Spinal cord (tissue), 9 donors: ENCODE measurements at regions not wholly inside any gene's neighbourhood (a gene's known extent, or its start where the extent isn't known, plus 50 kb on each side); places are given as distances from the start of the nearest gene placed in this dataset.
A peak's percentile ranks its signal among the peaks of the same experiment; 100 is the strongest.

ENCODE experiments used
- DNase-seq, 6 donors: peaks; one replicate each; pipeline versions ENCODE4 v3.0.0 to v3.0.0-alpha.2; 2013 to 2015; ENCODE audit warnings: low spot score in 6 of 6, low read depth in 4 of 6
- H3K27ac ChIP-seq: one replicate; pipeline ENCODE4 v1.5.1; 2013; ENCODE audit warnings: low read depth, low read length, control low read depth
- H3K27me3 ChIP-seq: one replicate; pipeline ENCODE4 v1.6.1; 2013; ENCODE audit warnings: low read length; ENCODE audit not compliant: control insufficient read depth, insufficient read depth
- H3K36me3 ChIP-seq: one replicate; pipeline ENCODE4 v1.6.1; 2013; ENCODE audit warnings: low read length; ENCODE audit not compliant: control insufficient read depth, insufficient read depth
- H3K4me1 ChIP-seq: one replicate; pipeline ENCODE4 v1.6.1; 2013; ENCODE audit warnings: low read length; ENCODE audit not compliant: control insufficient read depth, insufficient read depth
- H3K4me3 ChIP-seq: one replicate; pipeline ENCODE4 v1.5.1; 2013; ENCODE audit warnings: low read depth, low read length, control low read depth
- H3K9me3 ChIP-seq: one replicate; pipeline ENCODE4 v1.6.1; 2013; ENCODE audit warnings: low read length; ENCODE audit not compliant: control insufficient read depth, insufficient read depth
- WGBS: methylation state at CpG from one replicate; pipeline ENCODE4 v1.1.5; 2013; ENCODE audit warnings: missing lambda C conversion rate; ENCODE audit not compliant: insufficient coverage; 5-methylcytosine and 5-hydroxymethylcytosine counted together
- donor health status: healthy.

DNA sequence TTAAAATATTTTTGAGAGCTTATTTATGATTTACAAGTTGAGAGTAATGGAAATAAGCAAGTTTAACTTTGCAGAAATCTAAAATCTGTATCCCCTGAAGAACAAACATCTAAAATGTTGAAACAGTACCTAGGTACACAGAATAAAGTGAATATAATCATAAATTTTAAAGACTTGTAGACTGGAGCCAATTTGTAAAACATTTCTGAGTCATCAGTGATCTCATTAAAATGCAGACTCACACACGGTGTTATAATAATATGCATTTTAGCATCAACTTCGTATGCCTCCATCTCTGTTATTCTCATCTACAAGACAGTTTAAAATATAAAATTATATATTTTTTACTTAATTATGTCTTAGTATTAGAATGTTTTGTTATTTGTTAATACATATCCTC, 399.5 kb upstream of the GOLIM4 start:
- no peak overlapping the region for H3K4me3 ChIP-seq
- no peaks in the 10 kb centered on the region for H3K9me3 ChIP-seq
- H3K27ac ChIP-seq, result no peak overlapping the region
- no CpG with 5 or more reads among the region's 2 CpGs for WGBS
- no peaks in the 10 kb centered on the region for H3K27me3 ChIP-seq
- H3K36me3 ChIP-seq, result no peaks in the 10 kb centered on the region
- DNase-seq, result no peak
- no peaks in the 10 kb centered on the region for H3K4me1 ChIP-seq

DNA sequence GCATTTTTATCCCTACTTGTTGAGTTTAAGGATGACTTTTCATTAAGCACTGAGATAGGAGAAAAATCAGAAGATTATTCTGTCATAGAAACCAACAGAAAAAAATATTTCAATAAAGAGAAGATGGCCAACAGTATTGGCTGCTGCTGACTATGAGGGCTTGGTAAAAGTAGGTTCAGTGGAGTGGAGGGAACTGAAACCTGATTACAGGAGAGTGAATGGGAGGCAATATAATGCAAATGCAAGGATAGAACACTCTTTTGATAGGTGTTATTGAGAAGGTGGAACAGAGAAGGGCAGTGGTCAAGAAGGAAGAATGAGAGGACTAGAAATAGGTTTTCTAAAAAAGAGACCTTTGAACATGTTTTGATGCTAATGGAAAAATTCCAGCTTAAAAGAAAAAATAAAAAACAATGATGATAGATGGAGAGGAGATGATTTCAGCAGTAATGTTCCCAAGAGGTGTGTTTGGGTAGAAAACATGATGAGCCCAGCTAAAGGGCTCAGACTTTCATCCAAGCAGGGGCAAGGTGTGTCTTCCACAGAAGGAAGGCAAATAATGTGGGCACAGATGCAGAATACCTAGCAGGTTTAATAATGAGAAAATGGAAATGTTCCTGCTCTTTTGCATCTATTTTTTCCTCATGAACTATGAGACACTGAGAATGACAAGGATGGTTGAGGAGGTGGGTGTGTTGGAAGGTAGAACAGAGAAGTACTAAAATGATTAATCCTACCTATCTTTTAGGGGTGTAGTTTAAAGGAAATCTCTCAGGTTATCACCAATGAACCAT, 397.9 kb upstream of the GOLIM4 start:
- H3K36me3 ChIP-seq, result no peaks in the 10 kb centered on the region
- no peak overlapping the region for H3K4me3 ChIP-seq
- no peaks in the 10 kb centered on the region for H3K9me3 ChIP-seq
- no peaks in the 10 kb centered on the region for H3K4me1 ChIP-seq
- H3K27ac ChIP-seq, result no peak overlapping the region
- H3K27me3 ChIP-seq, result no peaks in the 10 kb centered on the region
- no peak for DNase-seq

DNA sequence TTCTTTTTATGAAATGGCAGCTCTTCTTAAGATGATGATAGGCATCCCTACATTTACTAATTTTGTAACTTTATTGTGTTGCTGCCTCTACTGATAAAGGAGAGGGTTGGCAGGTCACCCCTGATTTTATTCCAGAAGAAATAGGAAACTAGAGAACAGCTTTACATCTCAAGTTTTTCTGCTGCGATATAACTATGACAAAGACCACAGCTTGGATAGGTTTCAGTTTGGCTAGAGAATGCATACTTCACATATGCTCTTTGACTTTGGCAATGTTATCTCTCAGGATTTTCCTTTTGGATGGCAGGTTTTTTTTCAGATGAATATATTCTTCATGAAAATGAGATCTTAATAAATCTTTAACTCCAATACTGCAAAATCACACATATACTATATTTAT, 395.3 kb upstream of the GOLIM4 start:
- Histone ChIP-seq H3K36me3 (no peaks in the 10 kb centered on the region), H3K27ac (no peak overlapping the region), H3K9me3 (no peaks in the 10 kb centered on the region), H3K27me3 (no peaks in the 10 kb centered on the region), H3K4me3 (no peak overlapping the region), H3K4me1 (no peaks in the 10 kb centered on the region)
- WGBS, result no CpG with 5 or more reads among the region's 1 CpG
- DNase-seq, result peak in 1 of 6 donors; percentile 94

DNA sequence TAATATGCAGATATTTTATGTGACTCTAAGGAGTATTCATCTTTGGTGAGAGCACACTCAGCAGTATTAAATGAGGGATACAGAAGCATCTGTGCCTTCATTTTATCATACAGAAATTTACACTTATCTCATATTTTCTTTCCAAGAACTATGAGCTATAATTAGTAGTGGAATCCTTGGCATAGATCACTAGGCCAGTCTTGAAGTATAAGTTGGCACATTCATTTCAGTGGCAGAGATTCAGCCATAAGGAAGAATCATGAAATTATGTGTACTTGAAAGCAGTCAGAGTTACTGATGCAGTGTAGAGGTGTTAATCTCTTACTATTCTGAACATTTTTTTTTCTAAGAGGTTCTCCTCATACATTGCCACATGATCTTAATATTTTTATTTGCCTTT, 393.6 kb upstream of the GOLIM4 start:
- no peaks in the 10 kb centered on the region for H3K9me3 ChIP-seq
- H3K27me3 ChIP-seq, result no peaks in the 10 kb centered on the region
- H3K4me1 ChIP-seq, result no peaks in the 10 kb centered on the region
- no peak overlapping the region for H3K27ac ChIP-seq
- no peaks in the 10 kb centered on the region for H3K36me3 ChIP-seq
- DNase-seq, result peak in 1 of 6 donors; percentile 92
- H3K4me3 ChIP-seq, result no peak overlapping the region

DNA sequence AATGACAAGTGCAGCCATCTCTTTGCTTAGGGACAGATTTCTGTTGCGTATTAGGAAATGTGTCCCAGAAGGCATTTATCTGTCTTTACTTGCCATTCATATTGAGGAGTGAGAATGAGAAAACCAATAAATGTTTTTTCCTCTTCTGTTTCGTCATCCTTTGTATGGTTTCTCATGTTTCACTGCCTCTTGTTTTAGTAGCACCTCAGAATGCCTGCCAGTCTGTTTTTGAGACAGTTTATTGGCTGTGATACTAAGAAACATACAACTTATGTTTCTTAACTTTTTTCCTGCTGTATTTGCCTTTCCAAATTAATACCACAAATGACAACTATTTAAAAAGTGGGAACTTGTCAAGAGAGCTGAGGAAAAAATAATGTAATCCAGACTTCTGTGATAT, 390.2 kb upstream of the GOLIM4 start:
- peak in 1 of 6 donors; percentile 42 for DNase-seq
- no peak overlapping the region for H3K4me3 ChIP-seq
- H3K36me3 ChIP-seq, result no peaks in the 10 kb centered on the region
- no peaks in the 10 kb centered on the region for H3K4me1 ChIP-seq
- no peak overlapping the region for H3K27ac ChIP-seq
- no peaks in the 10 kb centered on the region for H3K27me3 ChIP-seq
- H3K9me3 ChIP-seq, result no peaks in the 10 kb centered on the region
- WGBS, result no CpG with 5 or more reads among the region's 2 CpGs

DNA sequence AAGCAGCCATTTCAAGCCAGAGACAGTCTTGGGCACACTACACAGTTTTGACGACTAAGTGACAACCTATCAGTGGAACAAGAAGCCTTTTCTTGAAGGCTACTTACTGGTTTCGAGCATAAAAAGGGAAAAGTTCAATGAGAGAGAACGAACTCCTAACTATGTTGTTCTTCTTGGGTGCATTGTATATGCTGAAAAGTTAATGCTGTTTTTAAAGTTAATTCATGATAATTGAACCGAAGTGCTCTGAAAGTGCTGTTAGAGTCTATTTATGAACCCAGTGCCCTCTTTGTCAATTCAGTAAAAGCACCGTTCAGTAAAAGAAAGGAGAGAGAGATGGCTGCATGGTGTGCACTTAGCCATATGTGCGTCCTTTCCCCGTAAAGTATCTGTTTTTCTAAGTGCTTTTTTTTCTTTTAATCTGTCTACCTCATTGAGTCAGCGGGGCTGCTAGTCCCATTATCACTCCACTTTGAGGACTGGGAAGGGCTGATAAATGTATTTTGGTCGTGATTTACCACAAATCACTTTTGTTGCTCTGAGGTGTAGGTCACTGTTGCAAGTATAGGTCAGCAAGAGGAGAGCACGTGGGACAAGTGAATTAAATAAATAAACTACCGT, 380.7 kb upstream of the GOLIM4 start:
- H3K4me3 ChIP-seq, result no peak overlapping the region
- DNase-seq, result no peak

DNA sequence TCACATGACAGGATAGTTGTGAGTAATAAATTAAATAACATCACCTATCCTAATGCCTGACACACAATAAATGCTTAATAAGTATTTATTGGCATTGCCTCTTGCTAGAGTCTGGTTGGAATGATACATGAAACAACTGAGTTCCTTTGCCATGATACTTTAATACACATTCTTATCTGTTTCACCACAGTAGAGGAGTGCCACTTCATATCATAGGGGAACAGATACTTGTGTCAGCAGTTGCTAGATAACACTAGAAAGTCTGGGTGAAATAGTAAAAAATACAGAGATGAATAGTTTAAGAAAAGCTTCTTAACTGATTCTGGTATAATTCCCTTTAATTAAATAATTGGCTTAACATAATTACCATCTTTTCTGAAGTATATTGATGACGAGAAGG, 380.0 kb upstream of the GOLIM4 start:
- Histone ChIP-seq H3K27ac (no peak overlapping the region), H3K36me3 (no peaks in the 10 kb centered on the region), H3K27me3 (no peaks in the 10 kb centered on the region), H3K9me3 (no peaks in the 10 kb centered on the region), H3K4me1 (peaks cover 4% of the 10 kb centered on the region), H3K4me3 (no peak overlapping the region)
- no CpG with 5 or more reads among the region's 1 CpG for WGBS
- DNase-seq, result no peak

More for the DNA sequence above, 380.7 kb upstream of the GOLIM4 start:
- Histone ChIP-seq H3K4me1 (peaks cover 4% of the 10 kb centered on the region), H3K36me3 (no peaks in the 10 kb centered on the region), H3K27ac (no peak overlapping the region), H3K9me3 (no peaks in the 10 kb centered on the region), H3K27me3 (no peaks in the 10 kb centered on the region)
- WGBS, result 26% methylated on average over 4 of the region's 11 CpGs

DNA sequence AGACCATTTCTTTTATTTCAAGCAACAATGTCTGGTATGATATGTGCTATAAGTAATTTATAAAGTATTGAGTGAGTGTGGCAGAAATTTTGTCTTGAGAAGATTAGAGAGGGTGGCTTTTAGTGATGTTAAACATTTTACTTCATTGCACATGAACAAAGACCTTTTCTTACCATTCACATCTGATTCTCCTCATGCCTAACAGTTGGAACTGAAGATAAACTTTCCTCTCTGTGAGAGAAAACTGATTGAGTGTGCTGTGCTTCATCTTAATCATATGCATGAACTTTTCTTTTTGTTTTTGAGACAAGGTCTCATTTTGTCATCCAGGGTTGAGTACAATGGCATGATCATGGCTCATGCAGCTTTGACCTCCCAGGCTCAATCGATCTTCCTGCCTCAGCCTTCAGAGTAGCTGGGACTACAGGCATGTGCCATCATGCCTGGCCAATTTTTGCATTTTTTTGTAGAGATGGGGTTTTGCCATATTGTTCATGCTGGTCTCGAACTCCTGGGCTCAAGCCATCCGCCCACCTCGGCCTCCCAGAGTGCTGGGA, 377.7 kb upstream of the GOLIM4 start:
- 18% methylated on average over 2 of the region's 4 CpGs for WGBS

DNA sequence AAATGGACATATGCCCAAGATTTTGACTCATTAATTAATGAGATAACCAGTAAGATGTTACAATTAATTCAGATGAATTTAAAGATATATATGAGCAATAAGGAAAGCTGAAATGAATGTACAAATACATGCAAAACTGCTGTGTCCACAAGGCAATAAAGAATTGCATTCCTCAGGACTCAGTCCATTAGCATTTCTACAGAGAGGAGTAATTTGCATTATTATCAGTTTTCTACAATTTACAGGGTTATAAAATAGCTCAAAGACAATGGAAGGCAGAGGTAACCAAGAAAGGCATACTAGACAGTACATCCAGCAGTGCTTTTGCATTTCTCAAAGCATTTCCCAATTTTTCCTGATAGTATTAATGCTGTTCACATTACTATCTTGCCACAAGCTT, 377.1 kb upstream of the GOLIM4 start:
- peaks cover 4% of the 10 kb centered on the region for H3K4me1 ChIP-seq
- H3K9me3 ChIP-seq, result no peaks in the 10 kb centered on the region

More for the DNA sequence above, 377.7 kb upstream of the GOLIM4 start:
- Histone ChIP-seq H3K4me3 (no peak overlapping the region), H3K36me3 (no peaks in the 10 kb centered on the region), H3K27me3 (no peaks in the 10 kb centered on the region), H3K4me1 (peaks cover 4% of the 10 kb centered on the region), H3K27ac (no peak overlapping the region), H3K9me3 (no peaks in the 10 kb centered on the region)
- DNase-seq, result peak in 1 of 6 donors; percentile 5

DNA sequence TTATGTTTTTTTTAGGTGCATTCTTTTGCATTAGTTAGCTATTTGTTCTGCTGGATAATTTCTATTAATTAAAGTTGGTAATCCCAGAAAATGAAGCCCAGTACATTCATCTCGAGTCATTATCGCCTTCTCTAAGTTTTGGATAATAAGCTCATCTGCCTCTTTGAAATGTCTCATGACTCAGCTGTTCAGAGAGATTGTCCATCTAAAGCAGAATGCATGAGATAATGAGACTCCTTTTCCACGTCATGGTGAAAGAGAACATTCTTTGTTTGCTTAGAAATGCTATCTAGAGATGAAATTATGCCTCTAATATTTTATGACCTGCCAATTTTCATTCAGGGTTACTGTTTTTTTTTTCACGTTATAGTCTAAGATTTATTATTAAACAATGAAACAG, 374.7 kb upstream of the GOLIM4 start:
- WGBS, result no CpG with 5 or more reads among the region's 4 CpGs
- no peak for DNase-seq
- no peaks in the 10 kb centered on the region for H3K36me3 ChIP-seq
- H3K4me1 ChIP-seq, result peaks cover 4% of the 10 kb centered on the region
- H3K9me3 ChIP-seq, result no peaks in the 10 kb centered on the region
- H3K4me3 ChIP-seq, result no peak overlapping the region
- no peak overlapping the region for H3K27ac ChIP-seq
- no peaks in the 10 kb centered on the region for H3K27me3 ChIP-seq

More for the DNA sequence above, 377.1 kb upstream of the GOLIM4 start:
- Histone ChIP-seq H3K27me3 (no peaks in the 10 kb centered on the region), H3K36me3 (no peaks in the 10 kb centered on the region), H3K4me3 (no peak overlapping the region), H3K27ac (no peak overlapping the region)
- no peak for DNase-seq
